ENCODE measurements at regions not wholly inside any gene's neighbourhood (a gene's known extent, or its start where the extent isn't known, plus 50 kb on each side); places are given as distances from the start of the nearest gene placed in this dataset.
A peak's percentile ranks its signal among the peaks of the same experiment; 100 is the strongest.

DNA sequence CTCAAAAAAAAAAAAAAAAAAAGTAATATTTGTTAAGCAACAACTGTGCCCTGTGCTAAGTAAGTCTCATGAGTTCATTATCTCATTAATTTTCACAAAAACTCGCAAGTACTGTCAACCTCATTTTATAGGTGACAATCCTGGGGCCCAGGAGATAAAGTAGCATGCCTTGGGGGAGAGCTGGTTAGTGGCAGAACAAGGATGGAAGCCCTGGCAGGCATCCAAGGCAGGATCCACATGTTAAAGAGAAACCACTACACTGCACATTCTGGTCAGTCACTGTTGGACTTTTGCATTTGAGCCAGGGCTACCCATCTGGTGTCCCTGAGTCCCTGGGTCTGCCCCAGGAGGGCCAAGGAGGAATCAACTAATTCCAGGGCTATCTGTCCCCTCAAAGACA, 54.6 kb downstream of the ZFP36L2 start:
- Histone ChIP-seq H3K36me3 (ENCODE audit: control insufficient read depth, insufficient read depth, low read length) (no peaks in the 10 kb centered on the region), H3K9ac (no peak overlapping the region), H3K9me3 (ENCODE audit: control insufficient read depth, low read length) (peaks cover 7% of the 10 kb centered on the region), H2AFZ (no peak overlapping the region), H3K4me3 (ENCODE audit: low read depth, low read length) (no peak overlapping the region), H3K79me2 (no peaks in the 10 kb centered on the region), H3K4me1 (no peaks in the 10 kb centered on the region), H3K4me2 (ENCODE audit: low read length) (no peak overlapping the region), H3K27me3 (ENCODE audit: control insufficient read depth, insufficient read depth, low read length) (no peaks in the 10 kb centered on the region), H3K27ac (no peak overlapping the region)
- TF ChIP-seq, protein P1, sequence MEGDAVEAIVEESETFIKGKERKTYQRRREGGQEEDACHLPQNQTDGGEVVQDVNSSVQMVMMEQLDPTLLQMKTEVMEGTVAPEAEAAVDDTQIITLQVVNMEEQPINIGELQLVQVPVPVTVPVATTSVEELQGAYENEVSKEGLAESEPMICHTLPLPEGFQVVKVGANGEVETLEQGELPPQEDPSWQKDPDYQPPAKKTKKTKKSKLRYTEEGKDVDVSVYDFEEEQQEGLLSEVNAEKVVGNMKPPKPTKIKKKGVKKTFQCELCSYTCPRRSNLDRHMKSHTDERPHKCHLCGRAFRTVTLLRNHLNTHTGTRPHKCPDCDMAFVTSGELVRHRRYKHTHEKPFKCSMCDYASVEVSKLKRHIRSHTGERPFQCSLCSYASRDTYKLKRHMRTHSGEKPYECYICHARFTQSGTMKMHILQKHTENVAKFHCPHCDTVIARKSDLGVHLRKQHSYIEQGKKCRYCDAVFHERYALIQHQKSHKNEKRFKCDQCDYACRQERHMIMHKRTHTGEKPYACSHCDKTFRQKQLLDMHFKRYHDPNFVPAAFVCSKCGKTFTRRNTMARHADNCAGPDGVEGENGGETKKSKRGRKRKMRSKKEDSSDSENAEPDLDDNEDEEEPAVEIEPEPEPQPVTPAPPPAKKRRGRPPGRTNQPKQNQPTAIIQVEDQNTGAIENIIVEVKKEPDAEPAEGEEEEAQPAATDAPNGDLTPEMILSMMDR (IDR thresholded peaks at IDR 0.05), result no peak

DNA sequence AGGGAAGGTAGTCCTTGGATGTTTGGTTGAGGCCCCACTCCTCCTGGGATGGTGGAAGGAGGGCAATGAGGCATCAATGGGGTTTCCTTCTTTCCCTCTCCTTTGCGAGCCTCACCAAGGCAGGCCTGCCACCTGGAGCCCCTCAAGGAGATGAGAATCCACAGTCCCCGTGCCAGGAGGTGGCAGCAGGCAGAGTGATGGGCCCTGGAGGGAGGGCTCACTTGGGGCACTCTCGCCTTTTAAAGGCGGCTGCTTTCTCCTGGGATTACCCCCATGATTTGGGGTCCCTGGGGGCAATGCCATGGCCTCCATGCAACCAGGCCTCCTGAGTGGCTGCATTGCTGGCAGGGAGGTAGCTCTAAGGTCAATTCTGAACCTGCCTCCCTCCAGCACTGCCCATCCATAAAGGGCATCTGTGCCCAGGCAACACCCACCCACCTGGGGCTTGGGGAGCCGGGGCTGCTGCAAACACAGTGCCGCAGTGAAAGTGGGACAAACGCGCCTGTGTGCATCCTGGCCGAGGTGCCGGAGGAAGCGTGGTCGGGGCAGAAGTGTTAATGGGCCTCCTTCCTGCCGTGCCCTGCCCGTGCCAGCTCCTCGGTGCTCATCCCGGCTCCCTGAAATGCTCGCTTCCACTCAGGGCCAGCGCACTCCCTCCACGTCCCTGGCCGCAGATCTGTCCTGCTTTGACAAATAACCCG, 55.9 kb downstream of the ZFP36L2 start:
- Histone ChIP-seq H3K4me1 (no peaks in the 10 kb centered on the region), H3K9ac (no peak overlapping the region), H3K4me2 (ENCODE audit: low read length) (no peak overlapping the region), H3K36me3 (ENCODE audit: control insufficient read depth, insufficient read depth, low read length) (no peaks in the 10 kb centered on the region), H3K79me2 (no peaks in the 10 kb centered on the region), H3K27me3 (ENCODE audit: control insufficient read depth, insufficient read depth, low read length) (no peaks in the 10 kb centered on the region), H3K9me3 (ENCODE audit: control insufficient read depth, low read length) (peaks cover 7% of the 10 kb centered on the region), H3K4me3 (ENCODE audit: low read depth, low read length) (no peak overlapping the region), H3K27ac (no peak overlapping the region), H2AFZ (no peak overlapping the region)
- TF ChIP-seq, protein P1 (IDR thresholded peaks at IDR 0.05), result no peak

DNA sequence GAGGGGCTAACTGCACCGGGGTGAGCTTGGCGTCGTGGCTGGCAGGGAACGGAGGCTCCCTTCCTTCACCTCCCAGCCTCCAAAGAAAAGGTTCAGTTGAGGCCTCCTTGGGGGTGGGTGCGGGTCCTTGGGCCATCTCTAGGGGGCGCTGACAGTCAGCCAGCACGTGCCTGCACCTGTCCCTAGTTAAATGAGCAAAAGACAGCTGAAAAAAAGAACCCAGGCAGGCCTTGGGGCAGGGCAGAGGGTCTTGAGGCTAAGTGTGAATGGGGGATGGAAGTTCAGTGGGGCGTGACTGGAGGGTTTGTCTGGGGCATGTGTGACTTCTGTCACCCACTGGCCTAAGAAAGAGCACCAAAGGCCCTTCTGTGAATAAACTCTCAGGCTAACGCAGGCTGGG, 56.4 kb downstream of the ZFP36L2 start:
- Histone ChIP-seq H3K4me3 (ENCODE audit: low read depth, low read length) (no peak overlapping the region), H3K36me3 (ENCODE audit: control insufficient read depth, insufficient read depth, low read length) (no peaks in the 10 kb centered on the region), H3K79me2 (no peaks in the 10 kb centered on the region), H3K27ac (no peak overlapping the region), H2AFZ (no peak overlapping the region), H3K9ac (no peak overlapping the region), H3K4me1 (no peaks in the 10 kb centered on the region), H3K4me2 (ENCODE audit: low read length) (no peak overlapping the region), H3K27me3 (ENCODE audit: control insufficient read depth, insufficient read depth, low read length) (no peaks in the 10 kb centered on the region), H3K9me3 (ENCODE audit: control insufficient read depth, low read length) (peaks cover 2% of the 10 kb centered on the region)
- TF ChIP-seq, protein P1 (IDR thresholded peaks at IDR 0.05), result peak; percentile 43

DNA sequence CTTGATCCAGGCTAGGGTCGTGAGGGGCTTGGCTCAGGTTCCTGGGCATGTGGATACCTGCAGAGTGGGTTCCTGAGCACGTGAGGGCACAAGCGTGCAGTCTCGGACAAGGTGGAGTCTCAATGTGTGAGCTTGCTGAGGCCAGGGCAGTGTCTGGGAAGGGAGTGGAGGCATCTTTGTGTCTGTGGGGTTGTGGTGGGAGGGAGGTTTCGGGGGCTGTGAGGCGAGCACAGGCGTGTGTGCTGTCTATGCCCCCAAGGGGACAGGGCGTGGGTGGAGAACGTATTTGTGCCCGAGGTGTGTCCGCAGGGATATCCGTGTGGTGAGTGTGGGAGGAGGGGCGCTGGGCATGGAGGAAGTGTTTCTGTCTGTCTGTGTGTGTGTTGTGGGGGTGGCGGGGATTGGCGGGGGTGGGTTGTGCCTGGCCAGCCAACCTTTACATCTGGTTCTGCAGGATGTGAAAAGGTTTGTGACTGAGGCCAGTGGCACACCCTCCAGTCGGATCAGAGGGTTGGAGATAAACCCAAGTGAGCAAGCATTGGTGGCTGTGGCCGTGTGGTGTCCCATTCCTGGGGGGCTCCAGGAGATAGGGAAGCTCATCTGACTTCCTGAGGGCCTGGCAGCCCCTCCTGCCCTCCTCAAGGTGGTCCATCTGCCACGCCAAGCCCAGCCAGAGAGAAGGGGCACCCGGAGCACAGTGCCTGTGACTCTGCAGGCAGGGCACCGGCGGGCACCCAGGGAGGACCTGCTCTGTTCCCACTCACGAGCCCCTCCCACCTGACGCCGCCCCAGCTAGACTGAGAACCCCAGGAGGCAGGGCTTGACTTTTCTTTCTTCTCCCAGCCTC, 57.1 kb downstream of the ZFP36L2 start:
- Histone ChIP-seq H3K79me2 (no peaks in the 10 kb centered on the region), H3K4me3 (ENCODE audit: low read depth, low read length) (no peak overlapping the region), H3K36me3 (ENCODE audit: control insufficient read depth, insufficient read depth, low read length) (no peaks in the 10 kb centered on the region), H3K4me2 (ENCODE audit: low read length) (no peak overlapping the region), H3K27ac (no peak overlapping the region), H3K9ac (no peak overlapping the region), H3K9me3 (ENCODE audit: control insufficient read depth, low read length) (no peaks in the 10 kb centered on the region), H3K27me3 (ENCODE audit: control insufficient read depth, insufficient read depth, low read length) (no peaks in the 10 kb centered on the region), H2AFZ (no peak overlapping the region), H3K4me1 (no peaks in the 10 kb centered on the region)
- TF ChIP-seq, protein P1 (IDR thresholded peaks at IDR 0.05), result no peak

Data from parathyroid adenoma (tissue), 2 donors.